Nucleus accumbens (tissue), 56 donors: ENCODE measurements at regions not wholly inside any gene's neighbourhood (a gene's known extent, or its start where the extent isn't known, plus 50 kb on each side); places are given as distances from the start of the nearest gene placed in this dataset.

Experiments
- DNase-seq, 56 donors: peaks; one replicate each; lab custom pipeline; 2025; lab: John Stamatoyannopoulos, UW

- DNase-seq, result peak in 20 of 56 donors; percentile 0 to 78 (median 29)
Observed at GRCh38 chr3:118817748-118818165, 216.9 kb downstream of the IGSF11 start.

GRCh38 chr3:118818386-118818785 lies 216.3 kb downstream of the IGSF11 start:
- DNase-seq, result no peak

- DNase-seq, result no peak
Observed at GRCh38 chr3:118823626-118824025, 211.0 kb downstream of the IGSF11 start.

GRCh38 chr3:118827446-118827845 lies 207.2 kb downstream of the IGSF11 start:
- DNase-seq, result no peak

- DNase-seq, result no peak
Observed at GRCh38 chr3:118828351-118828750, 206.3 kb downstream of the IGSF11 start.

GRCh38 chr3:118833075-118833474 lies 201.6 kb downstream of the IGSF11 start:
- no peak for DNase-seq

GRCh38 chr3:118838871-118839270 lies 195.8 kb downstream of the IGSF11 start:
- no peak for DNase-seq

- DNase-seq, result no peak
Observed at GRCh38 chr3:118842147-118842863, 192.3 kb downstream of the IGSF11 start.

GRCh38 chr3:118846176-118846575 lies 188.5 kb downstream of the IGSF11 start:
- DNase-seq, result no peak
